ENCODE measurements at regions not wholly inside any gene's neighbourhood (a gene's known extent, or its start where the extent isn't known, plus 50 kb on each side); places are given as distances from the start of the nearest gene placed in this dataset.

DNA sequence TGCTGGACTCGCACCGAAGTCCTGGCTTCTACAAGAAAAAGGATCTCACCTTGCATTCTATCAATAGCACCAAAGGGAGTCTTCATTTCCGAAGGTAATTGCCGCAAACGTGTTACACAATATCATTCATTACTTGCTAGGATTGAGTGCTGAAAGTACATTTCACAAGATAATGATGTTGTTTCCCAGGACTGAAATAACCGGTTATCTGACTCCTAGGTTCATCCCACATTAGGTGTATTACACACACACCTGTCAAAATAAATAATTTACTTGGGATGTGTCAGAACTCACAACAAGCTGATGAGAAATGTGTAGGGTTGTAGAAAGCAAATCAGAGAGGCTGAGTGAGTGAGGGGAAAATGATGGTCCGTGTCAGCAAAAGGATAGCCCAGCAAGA, 219.4 kb upstream of the RHOBTB1 start:
- DNase-seq (ENCODE audit: low spot score) = no peak
- Histone ChIP-seq H3K9me3 (ENCODE audit: control insufficient read depth in 4 of 4, low read length in 3 of 4) (no peaks in the 10 kb centered on the region), H3K4me1 (ENCODE audit: control insufficient read depth in 4 of 4, insufficient read depth in 4 of 4, low read length in 3 of 4) (no peaks in the 10 kb centered on the region), H3K4me3 (ENCODE audit: low read depth in 1 of 3, low read length in 3 of 3) (no peak overlapping the region), H3K9ac (ENCODE audit: low read depth in 1 of 2, low read length in 2 of 2) (no peak overlapping the region), H3K36me3 (ENCODE audit: control insufficient read depth in 4 of 4, insufficient read depth in 3 of 4, low read depth in 1 of 4, low read length in 3 of 4) (no peaks in the 10 kb centered on the region), H3K27ac (ENCODE audit: low read depth in 1 of 2, low read length in 2 of 2) (no peak overlapping the region), H3K27me3 (ENCODE audit: control insufficient read depth in 4 of 4, insufficient read depth in 4 of 4, low read length in 3 of 4) (no peaks in the 10 kb centered on the region)
- no peak for TF ChIP-seq RAD21 (IDR thresholded peaks at IDR 0.05)
- TF ChIP-seq, protein P1, sequence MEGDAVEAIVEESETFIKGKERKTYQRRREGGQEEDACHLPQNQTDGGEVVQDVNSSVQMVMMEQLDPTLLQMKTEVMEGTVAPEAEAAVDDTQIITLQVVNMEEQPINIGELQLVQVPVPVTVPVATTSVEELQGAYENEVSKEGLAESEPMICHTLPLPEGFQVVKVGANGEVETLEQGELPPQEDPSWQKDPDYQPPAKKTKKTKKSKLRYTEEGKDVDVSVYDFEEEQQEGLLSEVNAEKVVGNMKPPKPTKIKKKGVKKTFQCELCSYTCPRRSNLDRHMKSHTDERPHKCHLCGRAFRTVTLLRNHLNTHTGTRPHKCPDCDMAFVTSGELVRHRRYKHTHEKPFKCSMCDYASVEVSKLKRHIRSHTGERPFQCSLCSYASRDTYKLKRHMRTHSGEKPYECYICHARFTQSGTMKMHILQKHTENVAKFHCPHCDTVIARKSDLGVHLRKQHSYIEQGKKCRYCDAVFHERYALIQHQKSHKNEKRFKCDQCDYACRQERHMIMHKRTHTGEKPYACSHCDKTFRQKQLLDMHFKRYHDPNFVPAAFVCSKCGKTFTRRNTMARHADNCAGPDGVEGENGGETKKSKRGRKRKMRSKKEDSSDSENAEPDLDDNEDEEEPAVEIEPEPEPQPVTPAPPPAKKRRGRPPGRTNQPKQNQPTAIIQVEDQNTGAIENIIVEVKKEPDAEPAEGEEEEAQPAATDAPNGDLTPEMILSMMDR (IDR thresholded peaks at IDR 0.05; ENCODE audit: low read depth, low read length, missing input control) = no peak
- TF ChIP-seq, protein P2, sequence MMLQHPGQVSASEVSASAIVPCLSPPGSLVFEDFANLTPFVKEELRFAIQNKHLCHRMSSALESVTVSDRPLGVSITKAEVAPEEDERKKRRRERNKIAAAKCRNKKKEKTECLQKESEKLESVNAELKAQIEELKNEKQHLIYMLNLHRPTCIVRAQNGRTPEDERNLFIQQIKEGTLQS (IDR thresholded peaks at IDR 0.05) = no peak
- TF ChIP-seq JUND (IDR thresholded peaks at IDR 0.05) = no peak
- no peak for TF ChIP-seq NR2F2 (IDR thresholded peaks at IDR 0.05)
- TF ChIP-seq, protein P3, sequence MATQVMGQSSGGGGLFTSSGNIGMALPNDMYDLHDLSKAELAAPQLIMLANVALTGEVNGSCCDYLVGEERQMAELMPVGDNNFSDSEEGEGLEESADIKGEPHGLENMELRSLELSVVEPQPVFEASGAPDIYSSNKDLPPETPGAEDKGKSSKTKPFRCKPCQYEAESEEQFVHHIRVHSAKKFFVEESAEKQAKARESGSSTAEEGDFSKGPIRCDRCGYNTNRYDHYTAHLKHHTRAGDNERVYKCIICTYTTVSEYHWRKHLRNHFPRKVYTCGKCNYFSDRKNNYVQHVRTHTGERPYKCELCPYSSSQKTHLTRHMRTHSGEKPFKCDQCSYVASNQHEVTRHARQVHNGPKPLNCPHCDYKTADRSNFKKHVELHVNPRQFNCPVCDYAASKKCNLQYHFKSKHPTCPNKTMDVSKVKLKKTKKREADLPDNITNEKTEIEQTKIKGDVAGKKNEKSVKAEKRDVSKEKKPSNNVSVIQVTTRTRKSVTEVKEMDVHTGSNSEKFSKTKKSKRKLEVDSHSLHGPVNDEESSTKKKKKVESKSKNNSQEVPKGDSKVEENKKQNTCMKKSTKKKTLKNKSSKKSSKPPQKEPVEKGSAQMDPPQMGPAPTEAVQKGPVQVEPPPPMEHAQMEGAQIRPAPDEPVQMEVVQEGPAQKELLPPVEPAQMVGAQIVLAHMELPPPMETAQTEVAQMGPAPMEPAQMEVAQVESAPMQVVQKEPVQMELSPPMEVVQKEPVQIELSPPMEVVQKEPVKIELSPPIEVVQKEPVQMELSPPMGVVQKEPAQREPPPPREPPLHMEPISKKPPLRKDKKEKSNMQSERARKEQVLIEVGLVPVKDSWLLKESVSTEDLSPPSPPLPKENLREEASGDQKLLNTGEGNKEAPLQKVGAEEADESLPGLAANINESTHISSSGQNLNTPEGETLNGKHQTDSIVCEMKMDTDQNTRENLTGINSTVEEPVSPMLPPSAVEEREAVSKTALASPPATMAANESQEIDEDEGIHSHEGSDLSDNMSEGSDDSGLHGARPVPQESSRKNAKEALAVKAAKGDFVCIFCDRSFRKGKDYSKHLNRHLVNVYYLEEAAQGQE (IDR thresholded peaks at IDR 0.05) = no peak
- TF ChIP-seq FOXA1 (IDR thresholded peaks at IDR 0.05) = no peak
- no peak for TF ChIP-seq MAX (IDR thresholded peaks at IDR 0.05)
- no peak for TF ChIP-seq EGR1 (IDR thresholded peaks at IDR 0.05; ENCODE audit: low read depth in 2 of 2)
- TF ChIP-seq FOXA2 (IDR thresholded peaks at IDR 0.05) = no peak
- TF ChIP-seq HNF4G (IDR thresholded peaks at IDR 0.05) = no peak
- no peak for TF ChIP-seq ZBTB33 (IDR thresholded peaks at IDR 0.05)
- no peak for TF ChIP-seq TAF1 (conservative IDR thresholded peaks at IDR 0.05)
- no peak for TF ChIP-seq GABPA (IDR thresholded peaks at IDR 0.05 in 1 of 2, conservative IDR thresholded peaks at IDR 0.05 in 1 of 2)
- WGBS = 90% methylated on average over 7 of the region's 7 CpGs

DNA sequence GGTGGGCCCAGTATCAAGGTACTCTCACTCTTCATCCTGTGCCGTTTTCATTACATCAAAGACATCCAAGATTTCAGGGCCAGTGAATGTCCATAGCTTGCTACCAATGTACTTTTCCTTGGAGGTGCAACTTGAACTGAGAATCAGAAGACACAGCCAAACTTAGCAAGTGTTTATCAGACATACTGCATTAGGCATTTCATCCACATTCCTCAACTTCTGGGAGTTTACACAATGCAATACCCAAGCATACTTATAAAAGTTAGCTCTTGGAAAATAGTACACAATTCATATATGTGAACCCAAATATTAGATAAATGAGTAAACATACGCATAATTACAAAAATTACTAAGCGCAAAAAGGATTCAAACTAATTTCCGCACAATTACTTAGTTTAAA, 216.3 kb upstream of the RHOBTB1 start:
- Histone ChIP-seq H3K9me3 (ENCODE audit: control insufficient read depth in 4 of 4, low read length in 3 of 4) (no peaks in the 10 kb centered on the region), H3K4me1 (ENCODE audit: control insufficient read depth in 4 of 4, insufficient read depth in 4 of 4, low read length in 3 of 4) (no peaks in the 10 kb centered on the region), H3K4me3 (ENCODE audit: low read depth in 1 of 3, low read length in 3 of 3) (no peak overlapping the region), H3K27me3 (ENCODE audit: control insufficient read depth in 4 of 4, insufficient read depth in 4 of 4, low read length in 3 of 4) (no peaks in the 10 kb centered on the region), H3K27ac (ENCODE audit: low read depth in 1 of 2, low read length in 2 of 2) (no peak overlapping the region), H3K9ac (ENCODE audit: low read depth in 1 of 2, low read length in 2 of 2) (no peak overlapping the region), H3K36me3 (ENCODE audit: control insufficient read depth in 4 of 4, insufficient read depth in 3 of 4, low read depth in 1 of 4, low read length in 3 of 4) (no peaks in the 10 kb centered on the region)
- 80% methylated on average over 4 of the region's 4 CpGs for WGBS
- DNase-seq (ENCODE audit: low spot score) = no peak
- TF ChIP-seq YY1 (IDR thresholded peaks at IDR 0.05) (no peak), FOXA1 (IDR thresholded peaks at IDR 0.05) (no peak), FOXA2 (IDR thresholded peaks at IDR 0.05) (no peak), ZBTB33 (IDR thresholded peaks at IDR 0.05) (no peak), MAX (IDR thresholded peaks at IDR 0.05) (no peak)
- TF ChIP-seq, protein P1 (IDR thresholded peaks at IDR 0.05; ENCODE audit: low read depth, low read length, missing input control) = no peak
- TF ChIP-seq, protein P3 (IDR thresholded peaks at IDR 0.05) = no peak

Measured in liver (tissue), 8 donors.